ENCODE measurements at regions not wholly inside any gene's neighbourhood (a gene's known extent, or its start where the extent isn't known, plus 50 kb on each side); places are given as distances from the start of the nearest gene placed in this dataset.

- TF ChIP-seq ZNF394 (tag by site-specific recombination; IDR thresholded peaks at IDR 0.05; ENCODE audit: borderline replicate concordance) (no peak), ZNF596 (tag by site-specific recombination; IDR thresholded peaks at IDR 0.05) (no peak), ZNF248 (tag by site-specific recombination; IDR thresholded peaks at IDR 0.05) (no peak), ZNF501 (tag by site-specific recombination; IDR thresholded peaks at IDR 0.05) (no peak)
- TF ChIP-seq, protein P1, sequence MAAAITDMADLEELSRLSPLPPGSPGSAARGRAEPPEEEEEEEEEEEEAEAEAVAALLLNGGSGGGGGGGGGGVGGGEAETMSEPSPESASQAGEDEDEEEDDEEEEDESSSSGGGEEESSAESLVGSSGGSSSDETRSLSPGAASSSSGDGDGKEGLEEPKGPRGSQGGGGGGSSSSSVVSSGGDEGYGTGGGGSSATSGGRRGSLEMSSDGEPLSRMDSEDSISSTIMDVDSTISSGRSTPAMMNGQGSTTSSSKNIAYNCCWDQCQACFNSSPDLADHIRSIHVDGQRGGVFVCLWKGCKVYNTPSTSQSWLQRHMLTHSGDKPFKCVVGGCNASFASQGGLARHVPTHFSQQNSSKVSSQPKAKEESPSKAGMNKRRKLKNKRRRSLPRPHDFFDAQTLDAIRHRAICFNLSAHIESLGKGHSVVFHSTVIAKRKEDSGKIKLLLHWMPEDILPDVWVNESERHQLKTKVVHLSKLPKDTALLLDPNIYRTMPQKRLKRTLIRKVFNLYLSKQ (tag by site-specific recombination; IDR thresholded peaks at IDR 0.05; ENCODE audit: borderline replicate concordance), result no peak
These were observed 1514.4 kb downstream of the BRD1 start (continued) for GRCh38 chr22:48313175-48313830.

- ChIA-PET CTCF (interaction anchor here (0.7 kb wide), 1 partner anchor 192 kb away, joined by 3 read pairs; no protein-coding TSS in a partner anchor), POLR2A (no interaction called here)
- Histone ChIP-seq H3K4me3 (ENCODE audit: low read depth, low read length) (no peak overlapping the region), H3K27ac (ENCODE audit: extremely low read depth, low read depth, low read length) (no peak overlapping the region), H3K9me3 (ENCODE audit: control insufficient read depth, insufficient read depth, low read depth, low read length) (no peaks in the 10 kb centered on the region), H3K4me1 (ENCODE audit: control insufficient read depth, insufficient read depth, low read length) (no peaks in the 10 kb centered on the region), H3K36me3 (ENCODE audit: control insufficient read depth in 2 of 2, insufficient read depth in 1 of 2, low read length in 2 of 2) (no peaks in the 10 kb centered on the region)
- TF ChIP-seq BCL11B (tag by site-specific recombination; IDR thresholded peaks at IDR 0.05; ENCODE audit: low read depth) (no peak), ZNF280D (tag by site-specific recombination; IDR thresholded peaks at IDR 0.05) (no peak), ZNF133 (tag by site-specific recombination; IDR thresholded peaks at IDR 0.05) (no peak), ZNF398 (tag by site-specific recombination; IDR thresholded peaks at IDR 0.05) (no peak), ZBTB17 (tag by site-specific recombination; IDR thresholded peaks at IDR 0.05) (no peak), ZNF488 (tag by site-specific recombination; IDR thresholded peaks at IDR 0.05) (no peak), ZFP37 (tag by site-specific recombination; IDR thresholded peaks at IDR 0.05) (no peak), REST (tag by site-specific recombination; IDR thresholded peaks at IDR 0.05) (no peak)
- TF ChIP-seq, protein P2, sequence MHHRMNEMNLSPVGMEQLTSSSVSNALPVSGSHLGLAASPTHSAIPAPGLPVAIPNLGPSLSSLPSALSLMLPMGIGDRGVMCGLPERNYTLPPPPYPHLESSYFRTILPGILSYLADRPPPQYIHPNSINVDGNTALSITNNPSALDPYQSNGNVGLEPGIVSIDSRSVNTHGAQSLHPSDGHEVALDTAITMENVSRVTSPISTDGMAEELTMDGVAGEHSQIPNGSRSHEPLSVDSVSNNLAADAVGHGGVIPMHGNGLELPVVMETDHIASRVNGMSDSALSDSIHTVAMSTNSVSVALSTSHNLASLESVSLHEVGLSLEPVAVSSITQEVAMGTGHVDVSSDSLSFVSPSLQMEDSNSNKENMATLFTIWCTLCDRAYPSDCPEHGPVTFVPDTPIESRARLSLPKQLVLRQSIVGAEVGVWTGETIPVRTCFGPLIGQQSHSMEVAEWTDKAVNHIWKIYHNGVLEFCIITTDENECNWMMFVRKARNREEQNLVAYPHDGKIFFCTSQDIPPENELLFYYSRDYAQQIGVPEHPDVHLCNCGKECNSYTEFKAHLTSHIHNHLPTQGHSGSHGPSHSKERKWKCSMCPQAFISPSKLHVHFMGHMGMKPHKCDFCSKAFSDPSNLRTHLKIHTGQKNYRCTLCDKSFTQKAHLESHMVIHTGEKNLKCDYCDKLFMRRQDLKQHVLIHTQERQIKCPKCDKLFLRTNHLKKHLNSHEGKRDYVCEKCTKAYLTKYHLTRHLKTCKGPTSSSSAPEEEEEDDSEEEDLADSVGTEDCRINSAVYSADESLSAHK (tag by site-specific recombination; IDR thresholded peaks at IDR 0.05), result no peak
These were observed 1516.9 kb downstream of the BRD1 start for GRCh38 chr22:48310740-48311139.
